SK-N-SH (cell line): ENCODE measurements at regions not wholly inside any gene's neighbourhood (a gene's known extent, or its start where the extent isn't known, plus 50 kb on each side); places are given as distances from the start of the nearest gene placed in this dataset.

ENCODE experiments used
- CHD2 ChIP-seq: fragments of 150-350 bp; IDR thresholded peaks from 2 replicates; pipeline ENCODE4 v1.6.1; 2018; ENCODE audit warnings: low read length; ENCODE audit not compliant: partially characterized antibody
- EP300 ChIP-seq, 2 experiments: IDR thresholded peaks; 2 replicates each; pipeline versions ENCODE4 v1.4.0 to v1.6.1; 2012; ENCODE audit warnings: borderline replicate concordance in 1 of 2, low read depth in 1 of 2, low read length in 1 of 2
- GATA2 ChIP-seq: sonication (generic); formaldehyde crosslinking; IDR thresholded peaks from 2 replicates; pipeline ENCODE4 v1.5.0; 2020; ENCODE audit warnings: mild to moderate bottlenecking, missing genetic modification reagents
- JUND ChIP-seq: IDR thresholded peaks from 2 replicates; pipeline ENCODE4 v1.4.0; 2012
- MAX ChIP-seq: IDR thresholded peaks from 2 replicates; pipeline ENCODE4 v1.4.0; 2012; ENCODE audit warnings: low read depth
- MXI1 ChIP-seq: IDR thresholded peaks from 2 replicates; pipeline ENCODE4 v1.6.1; 2012; ENCODE audit warnings: mild to moderate bottlenecking, low read depth, low read length, improper control_type of control experiment
- POLR2AphosphoS5 ChIP-seq: IDR thresholded peaks from 2 replicates; pipeline ENCODE4 v1.6.1; 2012; ENCODE audit warnings: low read depth, low read length
- REST ChIP-seq: IDR thresholded peaks from 2 replicates; pipeline ENCODE4 v1.6.1; 2012; ENCODE audit warnings: mild to moderate bottlenecking, low read depth, low read length, moderate library complexity
- SIN3A ChIP-seq: IDR thresholded peaks from 2 replicates; pipeline ENCODE4 v1.6.1; 2012; ENCODE audit warnings: low read depth, mild to moderate bottlenecking, low read length, moderate library complexity, borderline replicate concordance
- SMC3 ChIP-seq: IDR thresholded peaks from 2 replicates; pipeline ENCODE4 v1.6.1; 2012; ENCODE audit warnings: low read depth, low read length, improper control_type of control experiment
- TAF1 ChIP-seq: IDR thresholded peaks from 2 replicates; pipeline ENCODE4 v1.6.1; 2012; ENCODE audit warnings: low read depth, mild to moderate bottlenecking, low read length, moderate library complexity, borderline replicate concordance
- YY1 ChIP-seq: IDR thresholded peaks from 2 replicates; pipeline ENCODE4 v1.4.0; 2012; ENCODE audit warnings: low read depth, mild to moderate bottlenecking
- TF ChIP-seq, protein P1 (sequence below): fragments of 200-600 bp; sonication (generic); IDR thresholded peaks from 2 replicates; pipeline ENCODE4 v1.6.1; 2017; ENCODE audit warnings: antibody characterized with exemption, mild to moderate bottlenecking, moderate library complexity
- TF ChIP-seq, protein P2 (sequence below): fragments of 150-350 bp; IDR thresholded peaks from 2 replicates; pipeline ENCODE4 v1.6.1; 2016; ENCODE audit warnings: mild to moderate bottlenecking, low read depth, low read length

DNA sequence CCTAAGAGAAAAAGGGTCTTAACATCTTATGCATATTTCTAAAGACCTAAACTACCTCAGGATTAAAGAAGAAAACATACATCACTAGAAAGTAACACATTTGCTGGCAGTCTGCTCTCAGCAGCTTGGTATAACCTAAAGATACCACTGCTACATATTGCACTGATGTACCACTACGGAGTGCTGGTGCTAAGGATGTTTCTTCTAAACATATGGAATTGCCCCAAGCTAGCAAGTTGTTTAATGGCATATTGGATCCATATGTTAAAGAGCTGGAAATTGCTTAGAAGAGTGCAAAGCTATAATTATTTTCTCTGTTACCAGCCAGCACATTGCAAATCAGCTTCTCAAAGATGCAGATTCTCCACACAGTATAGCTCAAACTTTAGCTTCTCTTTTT, 436.5 kb upstream of the GALNTL6 start:
- TF ChIP-seq, protein P1, sequence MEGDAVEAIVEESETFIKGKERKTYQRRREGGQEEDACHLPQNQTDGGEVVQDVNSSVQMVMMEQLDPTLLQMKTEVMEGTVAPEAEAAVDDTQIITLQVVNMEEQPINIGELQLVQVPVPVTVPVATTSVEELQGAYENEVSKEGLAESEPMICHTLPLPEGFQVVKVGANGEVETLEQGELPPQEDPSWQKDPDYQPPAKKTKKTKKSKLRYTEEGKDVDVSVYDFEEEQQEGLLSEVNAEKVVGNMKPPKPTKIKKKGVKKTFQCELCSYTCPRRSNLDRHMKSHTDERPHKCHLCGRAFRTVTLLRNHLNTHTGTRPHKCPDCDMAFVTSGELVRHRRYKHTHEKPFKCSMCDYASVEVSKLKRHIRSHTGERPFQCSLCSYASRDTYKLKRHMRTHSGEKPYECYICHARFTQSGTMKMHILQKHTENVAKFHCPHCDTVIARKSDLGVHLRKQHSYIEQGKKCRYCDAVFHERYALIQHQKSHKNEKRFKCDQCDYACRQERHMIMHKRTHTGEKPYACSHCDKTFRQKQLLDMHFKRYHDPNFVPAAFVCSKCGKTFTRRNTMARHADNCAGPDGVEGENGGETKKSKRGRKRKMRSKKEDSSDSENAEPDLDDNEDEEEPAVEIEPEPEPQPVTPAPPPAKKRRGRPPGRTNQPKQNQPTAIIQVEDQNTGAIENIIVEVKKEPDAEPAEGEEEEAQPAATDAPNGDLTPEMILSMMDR = no peak
- TF ChIP-seq SMC3 = no peak
- no peak for TF ChIP-seq EP300 (IDR thresholded peaks at IDR 0.05; ENCODE audit: borderline replicate concordance in 1 of 2, low read depth in 1 of 2, low read length in 1 of 2)
- no peak for TF ChIP-seq REST
- TF ChIP-seq MXI1 = no peak
- no peak for TF ChIP-seq POLR2AphosphoS5
- no peak for TF ChIP-seq SIN3A
- TF ChIP-seq TAF1 = no peak
- no peak for TF ChIP-seq CHD2
- no peak for TF ChIP-seq GATA2
- no peak for TF ChIP-seq YY1
- TF ChIP-seq, protein P2, sequence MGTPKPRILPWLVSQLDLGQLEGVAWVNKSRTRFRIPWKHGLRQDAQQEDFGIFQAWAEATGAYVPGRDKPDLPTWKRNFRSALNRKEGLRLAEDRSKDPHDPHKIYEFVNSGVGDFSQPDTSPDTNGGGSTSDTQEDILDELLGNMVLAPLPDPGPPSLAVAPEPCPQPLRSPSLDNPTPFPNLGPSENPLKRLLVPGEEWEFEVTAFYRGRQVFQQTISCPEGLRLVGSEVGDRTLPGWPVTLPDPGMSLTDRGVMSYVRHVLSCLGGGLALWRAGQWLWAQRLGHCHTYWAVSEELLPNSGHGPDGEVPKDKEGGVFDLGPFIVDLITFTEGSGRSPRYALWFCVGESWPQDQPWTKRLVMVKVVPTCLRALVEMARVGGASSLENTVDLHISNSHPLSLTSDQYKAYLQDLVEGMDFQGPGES = no peak
- TF ChIP-seq JUND = no peak
- TF ChIP-seq MAX = no peak
